A549 (cell line): ENCODE measurements at regions not wholly inside any gene's neighbourhood (a gene's known extent, or its start where the extent isn't known, plus 50 kb on each side); places are given as distances from the start of the nearest gene placed in this dataset.

Experiments
- ATAC-seq, 2 experiments: fragments of 200-7000 bp in 1 of 2; fragments of >200 bp in 1 of 2; cut with Nextera tagmentation in 1 of 2; cut with Tn5 transposase in 1 of 2; 3 replicates each; pipeline versions ENCODE4 v1.8.0 to v1.9.1; 2018 to 2020; ENCODE audit warnings: mild to moderate bottlenecking in 1 of 2, moderate library complexity in 1 of 2
- CTCF ChIA-PET: fragments of 300-600 bp; sonication (Branson Sonifier 250); formaldehyde crosslinking; extraction: SDS; loops from one replicate; lab custom pipeline; 2021; ENCODE audit warnings: antibody characterized with exemption, inconsistent platforms; lab: Yijun Ruan, JAX
- POLR2A ChIA-PET: fragments of 350-600 bp; formaldehyde crosslinking; extraction: SDS; loops from one replicate; lab custom pipeline; 2021; ENCODE audit warnings: antibody characterized with exemption, inconsistent platforms; lab: Yijun Ruan, JAX
- DNase-seq, 2 experiments: peaks; one replicate each; pipeline versions ENCODE4 v3.0.0 to v3.0.0-alpha.2; 2011 to 2016; ENCODE audit warnings: low read depth in 1 of 2, low spot score in 1 of 2
- FAIRE-seq: peaks from 2 replicates; lab custom pipeline; 2011; peaks lifted over from hg19 to GRCh38; lab: Jason Lieb, UNC
- H3K27ac ChIP-seq, 2 experiments: fragments of >200 bp; sonication (Bioruptor Twin); formaldehyde crosslinking; 3 replicates each; pipeline ENCODE4 v1.5.1; 2016 to 2017
- H3K4me1 ChIP-seq: fragments of >200 bp; sonication (Bioruptor Twin); formaldehyde crosslinking; 3 replicates; pipeline ENCODE4 v1.6.1; 2016
- H3K4me2 ChIP-seq: fragments of >200 bp; sonication (Bioruptor Twin); formaldehyde crosslinking; 3 replicates; pipeline ENCODE4 v1.6.1; 2016
- H3K4me3 ChIP-seq: fragments of >200 bp; sonication (Bioruptor Twin); formaldehyde crosslinking; 3 replicates; pipeline ENCODE4 v1.5.1; 2016
- H3K9me3 ChIP-seq: fragments of >200 bp; sonication (Bioruptor Twin); formaldehyde crosslinking; 3 replicates; pipeline ENCODE4 v1.6.1; 2016
- BHLHE40 ChIP-seq: IDR thresholded peaks from 2 replicates; pipeline ENCODE4 v1.6.1; 2012; ENCODE audit warnings: low read depth, low read length, inconsistent platforms
- CHD4 ChIP-seq: fragments of 200-600 bp; sonication (generic); IDR thresholded peaks from 2 replicates; pipeline ENCODE4 v1.6.1; 2016; ENCODE audit warnings: antibody characterized with exemption, mild to moderate bottlenecking, borderline replicate concordance
- EHMT2 ChIP-seq: fragments of 200-600 bp; sonication (generic); IDR thresholded peaks from 2 replicates; pipeline ENCODE4 v1.6.1; 2016; ENCODE audit warnings: antibody characterized with exemption, low read depth, mild to moderate bottlenecking, moderate library complexity
- ESRRA ChIP-seq: fragments of 150-350 bp; IDR thresholded peaks from 2 replicates; pipeline ENCODE4 v1.6.1; 2014; ENCODE audit warnings: mild to moderate bottlenecking, low read length, borderline replicate concordance
- HOXB13 ChIP-seq: fragments of 250-450 bp; sonication (Bioruptor Pico); IDR thresholded peaks from 2 replicates; pipeline ENCODE4 v1.5.0; 2020; ENCODE audit warnings: low read depth, mild to moderate bottlenecking, moderate library complexity
- JUNB ChIP-seq: fragments of >200 bp; sonication (Bioruptor Twin); formaldehyde crosslinking; IDR thresholded peaks from 2 replicates; pipeline ENCODE4 v1.6.1; 2016
- RNF2 ChIP-seq: fragments of 200-600 bp; sonication (generic); IDR thresholded peaks from 2 replicates; pipeline ENCODE4 v1.6.1; 2016; ENCODE audit warnings: low read depth, mild to moderate bottlenecking, antibody characterized with exemption, moderate library complexity, borderline replicate concordance
- ZNF302 ChIP-seq: fragments of 250-450 bp; sonication (Bioruptor Pico); IDR thresholded peaks from 2 replicates; pipeline ENCODE4 v1.9.0; 2021; ENCODE audit warnings: inconsistent platforms, mild to moderate bottlenecking, moderate library complexity
- WGBS: methylation state at CpG from one replicate; pipeline ENCODE4 v1.1.6; 2017; ENCODE audit errors: missing lambda C conversion rate; 5-methylcytosine and 5-hydroxymethylcytosine counted together
- small RNA-seq, 6 experiments: library from RNA; depleted of rRNA; stranded (forward); fragments of <200 nt; gene quantifications; one replicate each; pipeline ENCODE3, GENCODE V24; 2012
- TF ChIP-seq, protein P1 (sequence below): fragments of >200 bp; sonication (Bioruptor Twin); formaldehyde crosslinking; IDR thresholded peaks from 2 replicates; pipeline ENCODE4 v1.6.1; 2016
- TF ChIP-seq, protein P2 (sequence below): IDR thresholded peaks from 2 replicates; pipeline ENCODE4 v1.6.1; 2012
- TF ChIP-seq, protein P3 (sequence below): IDR thresholded peaks from 2 replicates; pipeline ENCODE4 v1.6.1; 2012; ENCODE audit warnings: low read depth, borderline replicate concordance

DNA sequence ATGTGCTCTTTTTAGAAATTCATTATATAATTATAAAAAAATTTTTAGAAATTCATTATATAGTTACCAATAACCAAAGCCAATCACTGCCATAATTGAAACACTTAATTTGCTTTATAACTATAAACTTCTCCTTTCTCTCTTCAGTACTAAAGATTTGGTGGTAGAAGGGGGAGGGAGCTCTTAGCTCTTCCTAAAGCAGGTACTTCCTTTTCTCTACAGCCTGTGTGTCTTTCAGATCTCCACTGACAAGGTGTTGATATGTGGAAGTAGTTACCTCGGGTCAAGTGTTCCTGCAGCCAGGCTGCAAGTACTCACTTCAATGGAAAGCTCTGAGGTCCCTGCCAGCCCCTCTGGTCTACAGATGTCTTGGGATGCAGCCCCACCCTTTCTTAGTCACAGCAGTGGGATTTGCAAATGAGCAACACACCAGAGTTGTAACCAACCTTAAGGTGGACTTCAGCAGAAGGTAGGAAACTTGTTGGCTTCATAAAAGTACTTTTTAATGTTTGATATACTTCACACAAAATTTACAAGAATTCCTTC is 690.0 kb downstream of the ARHGAP15 start:
- Histone ChIP-seq H3K9me3 (no peaks in the 10 kb centered on the region), H3K4me1 (no peaks in the 10 kb centered on the region), H3K27ac (no peak overlapping the region), H3K4me3 (no peak overlapping the region), H3K4me2 (no peak overlapping the region)
- ChIA-PET CTCF (no interaction called here), POLR2A (no interaction called here)
- no peak for DNase-seq
- ATAC-seq = no peak
- no peak for TF ChIP-seq JUNB
- TF ChIP-seq, protein P1, sequence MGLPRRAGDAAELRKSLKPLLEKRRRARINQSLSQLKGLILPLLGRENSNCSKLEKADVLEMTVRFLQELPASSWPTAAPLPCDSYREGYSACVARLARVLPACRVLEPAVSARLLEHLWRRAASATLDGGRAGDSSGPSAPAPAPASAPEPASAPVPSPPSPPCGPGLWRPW = no peak
- TF ChIP-seq, protein P2, sequence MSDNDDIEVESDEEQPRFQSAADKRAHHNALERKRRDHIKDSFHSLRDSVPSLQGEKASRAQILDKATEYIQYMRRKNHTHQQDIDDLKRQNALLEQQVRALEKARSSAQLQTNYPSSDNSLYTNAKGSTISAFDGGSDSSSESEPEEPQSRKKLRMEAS = no peak
- TF ChIP-seq, protein P3, sequence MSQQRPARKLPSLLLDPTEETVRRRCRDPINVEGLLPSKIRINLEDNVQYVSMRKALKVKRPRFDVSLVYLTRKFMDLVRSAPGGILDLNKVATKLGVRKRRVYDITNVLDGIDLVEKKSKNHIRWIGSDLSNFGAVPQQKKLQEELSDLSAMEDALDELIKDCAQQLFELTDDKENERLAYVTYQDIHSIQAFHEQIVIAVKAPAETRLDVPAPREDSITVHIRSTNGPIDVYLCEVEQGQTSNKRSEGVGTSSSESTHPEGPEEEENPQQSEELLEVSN = no peak
- TF ChIP-seq HOXB13 (CRISPR knock-in tag) = no peak
- no peak for TF ChIP-seq ESRRA
- no peak for TF ChIP-seq RNF2
- no peak for TF ChIP-seq CHD4
- TF ChIP-seq EHMT2 = no peak
- TF ChIP-seq ZNF302 (CRISPR knock-in tag) = no peak
- no peak for TF ChIP-seq BHLHE40
- 24% methylated on average over 1 of the region's 1 CpG for WGBS
- FAIRE-seq = no peak

Small RNA genes in the stretch of these regions (small RNA-seq; reads per million reads assigned to genes)
- 0 reads per million in 6 experiments for gene RF00019
